ENCODE measurements at regions not wholly inside any gene's neighbourhood (a gene's known extent, or its start where the extent isn't known, plus 50 kb on each side); places are given as distances from the start of the nearest gene placed in this dataset.
"Not testable (repeated sequence)": the region's sequence is repeated elsewhere in the genome, so short reads cannot be mapped to it uniquely, and the experiment has no call there.

DNA sequence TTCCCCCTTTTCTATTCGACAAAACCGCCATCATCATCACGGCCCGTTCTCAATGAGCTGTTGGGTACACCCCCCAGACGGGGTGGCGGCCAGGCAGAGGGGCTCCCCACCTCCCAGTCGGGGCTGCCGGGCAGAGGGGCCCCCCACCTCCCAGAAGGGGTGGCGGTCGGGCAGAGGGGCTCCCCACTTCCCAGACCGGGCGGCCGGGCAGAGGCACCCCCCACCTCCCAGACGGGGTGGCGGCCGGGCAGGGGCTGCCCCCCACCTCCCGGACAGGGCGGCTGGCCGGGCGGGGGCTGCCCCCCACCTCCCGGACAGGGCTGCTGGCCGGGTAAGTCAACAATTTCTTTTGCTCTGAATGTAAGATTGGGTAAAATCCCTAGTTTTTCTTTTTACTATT is 1162.2 kb upstream of the CELF2 start:
- not testable (repeated sequence) for DNase-seq (ENCODE audit: low read depth in 2 of 2, low spot score in 1 of 2)

DNA sequence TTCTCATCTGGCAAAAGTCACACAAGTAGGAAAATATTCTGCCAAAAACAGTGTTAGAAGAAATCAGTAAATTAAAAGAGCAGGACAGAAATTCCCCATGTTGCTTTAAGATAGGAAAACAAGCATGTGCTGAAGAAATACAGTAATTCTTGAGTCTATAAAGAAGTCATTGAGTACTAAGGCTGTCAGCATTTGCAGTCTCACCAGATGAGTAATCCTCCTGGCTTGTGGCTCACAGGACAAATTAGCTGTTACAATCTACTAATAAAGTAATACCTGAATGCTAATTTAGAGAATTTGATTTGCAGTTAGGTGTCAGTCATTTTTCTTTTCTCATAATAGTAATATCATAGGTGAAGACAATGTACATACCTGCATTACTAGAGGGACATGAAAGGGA is 1158.9 kb upstream of the CELF2 start:
- DNase-seq (ENCODE audit: low read depth in 2 of 2, low spot score in 1 of 2) = no peak

DNA sequence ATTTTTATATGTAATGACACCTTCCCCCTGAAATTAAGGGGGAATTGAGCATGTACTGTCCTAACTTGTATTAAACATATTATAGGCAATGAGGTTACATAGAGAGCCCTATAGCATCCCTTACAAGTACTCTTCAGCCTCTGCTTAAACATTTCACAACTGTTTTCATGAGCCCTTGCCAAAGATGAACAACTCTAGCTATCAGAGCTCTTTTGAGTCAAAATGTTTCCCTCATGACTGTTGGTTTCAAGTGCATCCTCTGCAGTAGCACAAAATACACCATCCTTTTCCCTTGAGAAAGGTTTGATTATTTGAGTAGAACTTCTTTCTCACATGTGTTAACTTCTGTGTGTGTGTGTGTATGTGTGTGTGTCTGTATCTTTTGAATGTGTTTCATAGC is 1157.6 kb upstream of the CELF2 start:
- no peak for DNase-seq (ENCODE audit: low read depth in 2 of 2, low spot score in 1 of 2)

DNA sequence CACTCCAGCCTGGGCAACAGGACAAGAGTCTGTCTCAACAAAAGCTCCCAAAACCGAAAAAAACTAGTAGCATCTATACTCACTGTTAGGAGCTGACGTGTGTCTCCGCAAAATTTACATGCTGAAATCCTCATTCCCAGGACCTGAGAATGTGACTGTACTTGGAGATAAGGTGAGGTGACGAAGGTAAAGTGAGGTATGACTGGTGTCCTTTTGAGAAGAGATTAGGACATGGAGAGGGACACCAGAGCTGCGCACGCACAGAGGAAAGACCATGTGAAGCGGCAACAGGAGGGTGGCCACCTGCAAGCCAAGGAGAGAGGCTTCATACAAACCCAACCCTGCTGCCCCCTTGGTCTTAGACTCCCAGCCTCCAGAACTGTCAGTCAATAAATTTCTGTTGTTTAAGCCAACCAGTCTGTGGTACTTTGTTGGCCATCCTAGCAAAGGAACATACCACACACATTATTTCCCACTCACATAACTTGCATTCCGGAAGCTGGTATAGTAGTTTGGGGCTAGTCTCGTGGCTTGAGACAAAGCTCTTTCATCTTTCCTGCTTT is 1154.0 kb upstream of the CELF2 start:
- DNase-seq (ENCODE audit: low read depth in 2 of 2, low spot score in 1 of 2) = no peak

DNA sequence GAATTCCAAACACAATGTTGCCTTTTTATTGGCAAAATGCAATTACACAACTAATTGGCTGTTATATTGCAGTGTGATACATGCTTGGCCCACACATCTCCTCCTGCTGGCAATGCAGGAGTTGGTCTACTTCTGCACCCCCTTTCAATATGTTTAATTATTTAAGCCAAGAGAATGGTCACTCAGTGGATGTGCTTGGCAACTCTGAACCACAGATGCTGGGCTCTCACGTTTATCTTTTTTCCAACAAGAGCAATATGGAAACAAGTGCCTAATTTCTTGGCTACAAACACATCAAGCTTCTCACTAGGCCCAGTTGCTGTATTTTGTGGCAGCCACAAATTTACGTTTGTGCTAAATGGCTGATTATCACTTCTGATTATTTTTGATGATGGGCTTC is 1149.2 kb upstream of the CELF2 start:
- DNase-seq (ENCODE audit: low read depth in 2 of 2, low spot score in 1 of 2) = no peak

DNA sequence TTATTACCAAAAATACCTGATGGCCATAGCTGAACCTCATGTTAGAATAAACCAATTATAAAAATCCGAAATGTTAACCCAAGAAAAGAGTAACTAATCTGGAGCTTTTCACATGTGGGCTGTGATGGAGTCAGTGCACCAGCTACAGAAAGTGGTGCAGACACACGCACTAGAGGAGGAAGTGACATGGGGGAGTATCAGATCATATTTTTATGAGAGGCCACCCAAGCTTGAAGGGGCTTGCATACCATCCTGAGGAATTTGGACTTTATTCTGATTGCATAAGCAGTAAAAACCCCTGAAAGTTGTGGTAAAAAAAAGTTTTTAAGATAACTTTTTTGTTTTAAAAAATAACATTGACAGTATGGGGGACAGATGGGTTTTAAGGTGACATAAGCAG is 1148.5 kb upstream of the CELF2 start:
- no peak for DNase-seq (ENCODE audit: low read depth in 2 of 2, low spot score in 1 of 2)

DNA sequence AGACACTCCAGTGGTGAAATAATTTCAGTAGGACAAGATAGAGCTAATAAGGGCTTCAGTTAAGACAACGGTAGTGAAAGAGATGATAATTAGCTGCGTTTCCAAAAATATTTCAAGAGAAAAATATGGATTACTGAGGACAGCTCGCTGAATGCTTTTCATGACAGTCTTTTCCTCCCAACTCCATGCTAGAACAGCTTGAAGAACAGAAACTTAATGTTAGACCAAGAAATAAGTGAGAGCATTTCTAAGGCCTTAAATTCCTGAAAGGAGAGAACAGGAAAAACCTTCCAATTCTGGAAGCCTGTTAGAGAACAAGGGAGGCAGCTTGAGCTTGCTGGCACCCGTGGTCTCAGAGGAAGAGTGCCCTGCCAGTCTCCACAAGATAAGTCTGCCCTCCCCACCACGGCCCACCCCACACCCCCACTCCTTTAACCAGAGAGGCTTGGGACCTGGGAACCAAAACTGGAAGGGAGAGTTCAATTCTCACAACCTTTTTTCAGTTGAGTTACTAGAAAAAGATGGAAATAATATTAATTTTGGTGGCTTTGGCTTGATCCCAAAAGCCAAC is 1148.0 kb upstream of the CELF2 start:
- DNase-seq (ENCODE audit: low read depth in 2 of 2, low spot score in 1 of 2) = no peak

DNA sequence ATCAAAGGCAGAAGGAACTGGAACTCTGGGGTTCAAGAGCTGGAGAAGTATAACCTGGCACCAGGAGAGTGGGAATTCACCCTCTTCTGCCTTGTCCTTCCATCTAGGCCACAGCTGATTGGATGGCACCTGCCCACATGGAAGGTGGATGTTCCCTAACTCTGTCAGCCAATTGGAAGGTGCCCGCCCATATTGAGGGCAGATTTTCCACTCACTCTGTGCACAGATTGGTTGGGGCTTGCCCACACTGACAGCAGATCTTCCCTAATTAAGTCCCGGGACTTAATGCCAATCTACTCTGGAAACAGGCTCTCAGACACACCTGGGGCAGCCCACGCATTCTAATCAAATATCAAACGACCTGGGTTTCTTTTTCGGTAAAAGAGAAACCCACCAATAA is 1142.3 kb upstream of the CELF2 start:
- DNase-seq (ENCODE audit: low read depth in 2 of 2, low spot score in 1 of 2) = no peak

DNA sequence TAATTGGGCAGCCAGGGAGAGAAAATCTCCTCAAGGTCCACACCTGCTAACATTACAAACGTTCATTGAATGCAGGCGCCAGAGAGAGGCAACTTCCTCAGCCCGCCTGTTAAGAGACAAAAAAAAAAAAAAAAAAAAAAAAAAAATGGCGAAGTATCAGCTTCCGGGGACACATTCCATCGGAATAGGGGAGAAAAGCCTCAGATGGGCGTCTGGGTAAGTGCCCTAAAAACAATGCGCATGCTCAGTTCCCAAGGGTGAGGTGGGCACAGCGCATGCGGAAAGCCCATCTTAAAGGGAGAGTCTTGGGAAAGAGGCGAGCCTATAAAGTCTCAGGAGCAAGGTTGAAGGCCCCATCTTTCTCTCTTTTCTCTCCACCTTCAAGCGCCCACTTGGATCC is 1139.7 kb upstream of the CELF2 start:
- no peak for DNase-seq (ENCODE audit: low read depth in 2 of 2, low spot score in 1 of 2)

DNA sequence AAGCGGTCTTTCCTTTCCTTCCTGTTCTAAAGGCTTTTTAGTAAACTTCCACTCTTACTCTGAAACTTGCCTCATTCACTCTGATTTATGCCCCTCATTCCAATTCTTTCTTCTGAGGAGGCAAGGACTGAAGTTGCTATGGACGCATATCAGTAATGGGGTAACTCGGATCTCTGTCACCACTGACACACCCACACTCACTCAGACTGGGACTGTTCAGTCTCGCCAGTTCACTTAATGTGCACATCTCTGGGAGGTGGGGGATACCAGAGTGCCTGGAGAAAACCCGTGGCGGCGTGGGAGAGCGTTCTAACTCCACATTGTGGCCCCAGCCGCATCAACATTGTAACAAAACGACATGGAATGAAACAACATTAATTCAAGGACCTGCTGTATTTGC is 1139.3 kb upstream of the CELF2 start:
- no peak for DNase-seq (ENCODE audit: low read depth in 2 of 2, low spot score in 1 of 2)

DNA sequence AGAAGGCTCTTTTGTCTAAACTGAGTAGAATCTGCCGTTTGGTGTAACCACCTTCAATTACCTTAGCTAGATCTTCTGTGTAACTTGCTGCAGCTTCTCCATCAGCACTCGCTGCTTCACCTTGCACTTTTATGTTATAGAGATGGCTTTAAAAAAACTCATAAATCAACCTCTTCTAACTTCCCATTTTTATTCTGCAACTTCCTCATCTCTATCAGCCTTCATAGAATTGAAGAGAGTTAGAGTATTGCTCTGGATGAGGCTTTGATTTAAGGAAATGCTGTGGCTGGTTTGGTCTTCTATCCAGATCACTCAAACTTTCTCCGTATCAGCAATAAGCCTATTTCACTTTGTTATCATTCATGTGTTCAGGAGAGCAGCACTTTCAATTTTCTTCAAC is 1131.9 kb upstream of the CELF2 start:
- no peak for DNase-seq (ENCODE audit: low read depth in 2 of 2, low spot score in 1 of 2)

DNA sequence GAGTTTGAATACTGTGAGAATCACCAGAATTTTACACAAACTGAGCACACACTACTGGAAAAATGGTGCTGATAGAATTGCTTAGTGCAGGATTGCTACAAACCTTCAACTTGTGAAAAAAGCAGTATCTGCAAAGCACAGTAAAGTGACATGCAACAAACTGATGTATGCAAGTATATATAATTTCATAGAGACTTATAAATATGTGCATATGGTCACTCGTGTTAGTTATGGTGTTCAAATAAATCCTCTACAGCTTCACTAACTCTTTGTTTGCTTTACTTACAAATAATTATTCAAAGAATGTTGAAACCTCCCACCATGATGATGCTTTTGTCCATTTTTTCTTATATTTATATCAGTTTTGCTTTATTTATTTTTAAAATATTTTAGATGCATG is 1130.9 kb upstream of the CELF2 start:
- no peak for DNase-seq (ENCODE audit: low read depth in 2 of 2, low spot score in 1 of 2)

DNA sequence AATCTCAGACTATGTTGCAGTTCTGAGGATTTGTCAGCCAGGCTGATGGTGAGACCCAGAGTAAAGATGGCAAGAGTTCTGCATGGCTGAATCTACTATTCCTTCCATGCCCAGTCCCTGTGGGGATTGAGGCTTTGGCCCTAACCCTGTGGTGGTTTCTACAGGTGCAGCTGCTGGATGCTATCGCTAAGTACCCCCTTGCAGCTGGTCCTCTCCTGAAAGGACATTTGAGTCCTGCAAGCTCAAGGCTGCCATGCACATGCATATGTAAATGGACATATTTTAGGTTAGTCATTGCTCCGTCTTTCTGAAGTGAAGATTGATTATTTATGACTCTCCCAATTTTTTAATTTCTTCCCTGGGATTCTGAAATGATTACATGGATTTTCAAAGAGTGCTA is 1122.2 kb upstream of the CELF2 start:
- DNase-seq (ENCODE audit: low read depth in 2 of 2, low spot score in 1 of 2) = no peak

DNA sequence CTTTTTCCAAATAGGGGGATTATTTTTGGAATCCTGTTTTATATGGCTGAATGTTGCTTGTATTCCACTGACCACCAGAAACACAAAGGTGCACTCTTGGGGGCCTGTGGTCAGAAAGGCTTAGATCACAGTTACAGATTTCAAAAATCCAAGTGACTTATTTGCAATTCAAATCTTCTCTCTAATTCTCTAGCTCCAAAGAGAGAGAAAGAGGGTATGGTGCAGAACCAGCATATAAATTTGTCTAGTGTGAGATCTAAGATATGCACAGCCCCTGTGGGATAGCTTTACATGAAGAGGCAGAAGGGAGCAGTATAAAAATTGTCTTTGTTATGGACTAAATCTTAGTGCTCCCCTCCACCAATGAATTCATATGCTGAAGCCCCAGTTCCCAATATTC is 1121.7 kb upstream of the CELF2 start:
- no peak for DNase-seq (ENCODE audit: low read depth in 2 of 2, low spot score in 1 of 2)

DNA sequence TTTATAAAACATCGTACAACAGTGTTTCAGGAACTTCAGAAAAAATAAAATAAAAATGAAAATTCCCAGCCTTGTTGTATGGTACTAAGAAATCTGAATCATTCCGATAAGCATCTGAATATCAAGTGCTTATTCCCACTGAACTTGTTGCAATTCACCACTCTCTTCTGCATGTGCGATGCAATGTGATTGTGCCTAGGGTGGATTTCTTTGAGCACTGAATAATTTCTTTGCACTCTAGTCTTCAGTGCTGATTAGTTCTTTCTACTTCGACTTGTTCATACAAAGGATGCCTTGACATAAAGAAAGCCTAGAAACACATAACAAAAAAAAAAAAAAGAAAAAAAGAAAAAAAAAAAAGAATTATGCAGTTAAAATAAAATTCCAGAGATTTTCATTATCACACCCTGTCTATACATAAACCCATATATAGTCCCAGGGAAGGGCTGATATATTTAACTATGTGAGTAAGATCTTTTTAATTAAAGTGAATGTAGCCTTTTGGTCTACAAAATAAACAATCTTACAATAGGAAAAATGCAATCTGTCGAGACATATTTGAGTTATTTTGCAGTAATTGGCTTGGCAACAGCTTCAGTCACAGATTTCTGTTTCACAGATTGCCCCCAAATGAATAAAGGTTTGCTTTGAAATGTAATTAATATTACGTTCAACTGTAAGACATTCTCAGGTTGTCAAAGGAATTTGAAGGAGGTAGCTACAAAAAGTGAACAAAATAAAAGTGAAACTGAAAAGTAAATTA is 1118.9 kb upstream of the CELF2 start:
- DNase-seq (ENCODE audit: low read depth in 2 of 2, low spot score in 1 of 2) = no peak

DNA sequence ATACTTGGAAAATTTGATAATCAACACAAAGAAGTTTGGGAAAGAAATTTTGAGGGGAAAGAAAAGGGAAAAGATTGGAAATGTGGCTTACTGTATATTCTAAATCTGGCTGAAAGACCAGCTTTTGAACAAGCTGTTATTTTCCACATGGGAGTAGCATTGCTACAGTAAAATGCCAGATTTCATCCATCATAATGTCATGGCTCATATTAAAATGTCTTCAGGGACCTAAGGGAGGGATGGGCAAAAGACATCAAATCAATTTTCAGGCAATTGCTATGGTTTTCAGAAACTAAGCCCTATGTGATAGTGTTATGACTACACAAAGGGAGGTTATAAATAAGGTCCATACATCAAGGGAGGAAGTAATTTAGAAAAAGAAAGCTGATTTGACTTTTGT is 1116.9 kb upstream of the CELF2 start:
- no peak for DNase-seq (ENCODE audit: low read depth in 2 of 2, low spot score in 1 of 2)

DNA sequence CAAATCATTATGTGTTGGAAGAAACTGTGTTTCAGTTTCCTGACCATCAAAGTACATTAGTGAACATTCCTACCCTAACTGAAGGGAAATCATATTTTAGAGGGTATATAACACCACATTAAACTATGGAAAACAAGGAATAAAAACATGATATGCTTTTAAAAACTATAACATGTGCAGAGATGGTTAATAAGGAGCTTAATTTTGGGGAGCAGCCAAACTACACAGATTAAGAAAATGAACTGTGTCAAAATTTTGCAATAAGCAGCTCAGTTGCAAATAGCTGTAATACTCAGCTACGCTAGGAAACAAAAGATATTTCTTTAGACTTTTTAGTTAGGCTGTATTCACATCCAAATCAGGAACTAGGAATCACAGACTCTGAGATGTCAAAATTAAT is 1115.7 kb upstream of the CELF2 start:
- DNase-seq (ENCODE audit: low read depth in 2 of 2, low spot score in 1 of 2) = no peak

DNA sequence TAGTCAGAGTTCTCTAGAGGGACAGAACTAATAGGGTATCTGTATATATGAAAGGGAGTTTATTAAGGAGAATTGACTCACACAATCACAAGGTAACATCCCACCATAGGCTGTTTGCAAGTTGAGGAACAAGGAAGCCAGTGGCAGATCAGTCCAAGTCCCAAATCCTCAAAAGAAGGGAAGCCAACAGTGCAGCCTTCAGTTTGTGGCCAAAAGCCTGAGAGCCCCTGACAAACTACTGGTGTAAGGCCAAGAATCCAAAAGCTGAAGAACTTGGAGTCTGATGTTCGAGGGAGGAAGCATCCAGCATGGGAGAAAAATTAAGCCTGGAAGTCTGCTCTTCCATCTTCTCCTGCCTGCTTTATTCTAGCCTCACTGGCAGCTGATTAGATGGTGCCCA is 1107.2 kb upstream of the CELF2 start:
- no peak for DNase-seq (ENCODE audit: low read depth in 2 of 2, low spot score in 1 of 2)

DNA sequence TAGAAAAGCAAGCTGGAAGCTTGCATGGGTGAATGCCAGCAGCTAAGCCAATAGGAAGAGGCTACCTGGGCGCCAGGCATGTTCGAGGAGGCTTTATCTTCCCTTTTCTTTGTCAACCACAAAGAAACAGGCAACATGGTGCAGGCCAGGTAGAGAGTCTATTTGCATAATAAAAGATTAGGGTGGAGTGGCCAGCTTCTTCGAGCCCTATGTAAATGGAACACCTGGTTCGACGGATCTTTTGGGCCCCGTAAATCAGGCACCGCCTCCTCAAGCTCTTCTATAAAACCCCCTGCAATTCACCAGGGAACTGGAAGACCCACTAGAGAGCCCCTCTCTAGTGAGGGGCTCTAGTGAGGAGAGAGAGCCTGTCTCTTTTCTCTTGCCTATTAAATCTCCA is 1106.2 kb upstream of the CELF2 start:
- DNase-seq (ENCODE audit: low read depth in 2 of 2, low spot score in 1 of 2) = no peak

DNA sequence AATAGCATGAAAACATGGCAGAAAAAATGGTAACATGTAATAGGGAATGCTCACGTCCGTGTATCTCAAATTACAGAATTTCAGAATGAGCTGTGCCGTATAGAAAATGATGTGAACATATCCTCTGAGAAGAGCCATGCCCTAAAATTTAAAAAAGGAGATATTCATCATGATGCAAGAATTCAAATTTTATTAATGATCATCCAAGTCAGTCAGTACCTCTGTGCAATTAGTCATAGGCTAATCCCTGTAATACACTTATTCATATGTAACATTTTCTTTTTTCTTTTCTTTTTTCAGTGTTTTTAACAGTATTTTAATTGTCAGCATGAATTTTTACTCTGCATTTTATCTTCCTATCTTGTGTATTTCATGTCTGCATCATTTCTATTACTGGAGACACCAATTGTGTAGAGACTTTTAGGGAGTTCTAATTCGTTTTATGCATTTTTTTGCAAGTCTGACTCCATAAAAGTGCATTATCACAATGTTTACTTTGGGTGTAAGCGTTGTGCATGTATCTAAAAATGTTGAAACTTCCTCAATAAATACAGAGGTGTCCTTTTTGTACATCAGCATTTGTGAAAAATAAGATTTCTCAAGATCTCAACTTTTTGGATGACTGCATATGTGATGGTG is 1103.7 kb upstream of the CELF2 start:
- DNase-seq (ENCODE audit: low read depth in 2 of 2, low spot score in 1 of 2) = no peak

DNA sequence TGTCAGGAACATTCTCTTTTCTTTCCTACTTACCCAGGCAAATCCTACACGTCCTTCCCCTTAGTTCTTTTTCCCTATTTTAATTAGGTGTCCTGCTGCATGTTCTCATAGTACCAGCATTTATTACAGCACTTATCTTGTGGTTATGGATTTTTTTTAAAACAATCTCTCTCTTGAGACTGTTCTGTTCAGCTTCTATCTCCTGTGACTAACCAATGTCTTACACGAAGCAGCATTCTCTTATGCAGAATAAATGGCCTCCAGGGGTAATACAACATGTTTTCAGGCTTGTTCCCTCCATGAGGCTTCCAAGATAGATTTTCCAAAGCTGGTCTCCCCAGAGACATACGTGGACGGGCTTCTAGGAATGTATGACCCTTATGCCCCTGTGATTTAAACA is 1096.1 kb upstream of the CELF2 start:
- DNase-seq (ENCODE audit: low read depth in 2 of 2, low spot score in 1 of 2) = no peak

DNA sequence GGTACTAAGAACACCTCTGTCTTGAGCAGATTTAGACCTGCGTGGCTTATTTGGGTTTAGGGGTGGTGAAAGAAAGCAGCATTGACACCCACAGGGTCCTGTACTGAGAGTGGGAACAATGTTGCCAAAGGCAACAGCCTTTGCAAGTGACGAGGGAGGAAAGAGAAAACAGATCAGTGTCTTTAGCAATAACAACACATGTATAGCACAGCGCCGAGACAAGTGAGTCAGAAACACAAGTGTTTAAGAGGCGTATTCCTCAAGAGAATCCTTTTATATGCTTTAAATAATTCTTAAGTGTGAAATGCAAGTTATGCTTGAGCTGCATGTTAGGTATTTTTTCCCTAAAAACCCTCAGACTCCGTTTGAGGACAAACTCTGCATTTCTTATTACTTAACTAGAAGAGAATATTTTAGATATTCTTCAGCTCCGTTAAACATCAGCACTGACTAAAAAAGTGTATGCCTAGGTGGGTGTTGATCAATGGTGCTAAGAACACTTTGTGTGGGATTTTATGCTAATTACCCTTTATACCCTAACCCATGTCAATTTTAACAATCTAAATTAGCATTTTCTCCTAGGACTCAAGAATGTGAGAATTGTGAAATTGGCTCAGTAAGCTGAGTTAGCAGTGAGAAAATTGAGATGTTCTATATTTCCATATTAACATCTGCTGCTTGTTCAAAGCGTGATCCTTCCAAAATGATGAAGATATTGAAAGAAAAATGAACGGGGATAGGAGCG is 1095.4 kb upstream of the CELF2 start:
- DNase-seq (ENCODE audit: low read depth in 2 of 2, low spot score in 1 of 2) = no peak
